PC-3 (cell line): ENCODE measurements at regions not wholly inside any gene's neighbourhood (a gene's known extent, or its start where the extent isn't known, plus 50 kb on each side); places are given as distances from the start of the nearest gene placed in this dataset.

Source experiments
- ATAC-seq: fragments of 200-7000 bp; cut with Tn5 transposase; 2 replicates; pipeline ENCODE4 v1.9.1; 2020; ENCODE audit warnings: mild to moderate bottlenecking, moderate library complexity
- BruUV-seq: library from RNA; stranded (reverse); fragments of 400-500 nt; replicated peaks from 2 replicates; lab custom pipeline; 2021; lab: Mats Ljungman, UMichigan
- CTCF ChIA-PET: fragments of 300-600 bp; sonication (Branson Sonifier 250); formaldehyde crosslinking; loops from one replicate; lab custom pipeline; 2022; ENCODE audit warnings: antibody characterized with exemption; lab: Charles Lee
- POLR2A ChIA-PET: fragments of 300-600 bp; sonication (Branson Sonifier 250); formaldehyde crosslinking; loops from one replicate; lab custom pipeline; 2022; ENCODE audit warnings: antibody characterized with exemption; ENCODE audit not compliant: unreplicated experiment; lab: Charles Lee
- DNase-seq: peaks from one replicate; pipeline ENCODE4 v3.0.0-alpha.2; 2015
- H2AFZ ChIP-seq: fragments of 300-600 bp; sonication (generic); 2 replicates; pipeline ENCODE4 v1.6.0; 2016; ENCODE audit warnings: antibody characterized with exemption, low read length
- H3F3A ChIP-seq: fragments of 300-600 bp; sonication (generic); one replicate; pipeline ENCODE4 v1.6.0; 2017; ENCODE audit warnings: antibody characterized with exemption, low read length, control low read depth, mild to moderate bottlenecking; ENCODE audit not compliant: unreplicated experiment
- H3K27ac ChIP-seq: fragments of 300-600 bp; sonication (generic); 2 replicates; pipeline ENCODE4 v1.5.1; 2016; ENCODE audit warnings: mild to moderate bottlenecking, low read length
- H3K27me3 ChIP-seq: fragments of 300-600 bp; sonication (generic); 2 replicates; pipeline ENCODE4 v1.6.1; 2016; ENCODE audit warnings: low read length, mixed read lengths
- H3K36me3 ChIP-seq: fragments of 300-600 bp; sonication (generic); 2 replicates; pipeline ENCODE4 v1.6.1; 2016; ENCODE audit warnings: low read depth, mixed run types, low read length, mixed read lengths
- H3K4me1 ChIP-seq: fragments of 300-600 bp; sonication (generic); 2 replicates; pipeline ENCODE4 v1.5.1; 2016; ENCODE audit warnings: low read length; ENCODE audit not compliant: insufficient read depth
- H3K4me2 ChIP-seq: fragments of 300-600 bp; sonication (generic); 2 replicates; pipeline ENCODE4 v1.6.0; 2016; ENCODE audit warnings: low read length
- H3K4me3 ChIP-seq: fragments of 300-600 bp; sonication (generic); 2 replicates; pipeline ENCODE4 v1.5.1; 2016; ENCODE audit warnings: mild to moderate bottlenecking, low read length, mixed read lengths
- H3K79me2 ChIP-seq: fragments of 300-600 bp; sonication (generic); 2 replicates; pipeline ENCODE4 v1.6.1; 2017; ENCODE audit warnings: low read length, mixed read lengths
- H3K9ac ChIP-seq: fragments of 300-600 bp; sonication (generic); 2 replicates; pipeline ENCODE4 v1.6.0; 2016; ENCODE audit warnings: mild to moderate bottlenecking, low read length
- H3K9me2 ChIP-seq: fragments of 300-600 bp; sonication (generic); replicated peaks from 2 replicates; pipeline ENCODE4 v1.6.1; 2016; ENCODE audit warnings: mixed run types, low read length, mixed read lengths
- H3K9me3 ChIP-seq: fragments of 300-600 bp; sonication (generic); 2 replicates; pipeline ENCODE4 v1.6.1; 2016; ENCODE audit warnings: low read length, mixed read lengths
- H4K20me1 ChIP-seq: fragments of 300-600 bp; sonication (generic); 2 replicates; pipeline ENCODE4 v1.6.1; 2016; ENCODE audit warnings: low read length, mixed read lengths
- EZH2 ChIP-seq: fragments of 300-600 bp; sonication (generic); IDR thresholded peaks from one replicate; pipeline ENCODE4 v1.6.1; 2017; ENCODE audit warnings: antibody characterized with exemption, mild to moderate bottlenecking, low read length; ENCODE audit not compliant: unreplicated experiment
- EZH2phosphoT487 ChIP-seq: fragments of 300-600 bp; sonication (generic); IDR thresholded peaks from 2 replicates; pipeline ENCODE4 v1.6.1; 2018; ENCODE audit warnings: mild to moderate bottlenecking, antibody characterized with exemption, low read length, borderline replicate concordance
- intact Hi-C: fragments of 100-400 bp; cut with micrococcal nuclease; formaldehyde crosslinking; loops from 2 replicates; pipeline ENCODE4 v1.9.0; 2023
- TF ChIP-seq, protein P1 (sequence below): fragments of 300-600 bp; sonication (generic); conservative IDR thresholded peaks from 2 replicates; pipeline ENCODE4 v1.5.1; 2017; ENCODE audit warnings: antibody characterized with exemption, low read depth, mild to moderate bottlenecking, low read length

DNA sequence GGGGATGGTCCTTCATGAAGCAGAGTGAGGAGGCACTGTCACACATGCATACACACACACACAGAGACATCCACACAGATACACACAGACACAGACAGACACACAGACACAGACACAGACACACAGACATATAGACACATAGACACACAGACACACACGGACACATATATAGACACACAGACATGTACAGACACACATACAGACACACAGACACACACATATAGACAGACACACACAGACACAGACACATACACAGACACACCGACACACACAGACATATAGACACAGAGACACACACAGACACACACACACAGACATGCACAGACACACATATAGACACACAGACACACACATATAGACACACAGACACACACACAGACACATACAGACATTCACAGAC lies 173.9 kb downstream of the URI1 start:
- Histone ChIP-seq H3K4me3 (no peak overlapping the region), H4K20me1 (no peaks in the 10 kb centered on the region), H3K27ac (no peak overlapping the region), H3K4me1 (no peaks in the 10 kb centered on the region), H3K9me3 (no peaks in the 10 kb centered on the region), H3F3A (no peaks in the 10 kb centered on the region), H3K9me2 (no peaks in the 10 kb centered on the region), H3K36me3 (no peaks in the 10 kb centered on the region), H2AFZ (no peak overlapping the region), H3K79me2 (no peaks in the 10 kb centered on the region), H3K27me3 (no peaks in the 10 kb centered on the region), H3K9ac (no peak overlapping the region), H3K4me2 (no peak overlapping the region)
- ChIA-PET POLR2A (no interaction called here), CTCF (no interaction called here)
- ATAC-seq: no peak
- intact Hi-C loops: no loop called here
- DNase-seq: no peak
- TF ChIP-seq, protein P1, sequence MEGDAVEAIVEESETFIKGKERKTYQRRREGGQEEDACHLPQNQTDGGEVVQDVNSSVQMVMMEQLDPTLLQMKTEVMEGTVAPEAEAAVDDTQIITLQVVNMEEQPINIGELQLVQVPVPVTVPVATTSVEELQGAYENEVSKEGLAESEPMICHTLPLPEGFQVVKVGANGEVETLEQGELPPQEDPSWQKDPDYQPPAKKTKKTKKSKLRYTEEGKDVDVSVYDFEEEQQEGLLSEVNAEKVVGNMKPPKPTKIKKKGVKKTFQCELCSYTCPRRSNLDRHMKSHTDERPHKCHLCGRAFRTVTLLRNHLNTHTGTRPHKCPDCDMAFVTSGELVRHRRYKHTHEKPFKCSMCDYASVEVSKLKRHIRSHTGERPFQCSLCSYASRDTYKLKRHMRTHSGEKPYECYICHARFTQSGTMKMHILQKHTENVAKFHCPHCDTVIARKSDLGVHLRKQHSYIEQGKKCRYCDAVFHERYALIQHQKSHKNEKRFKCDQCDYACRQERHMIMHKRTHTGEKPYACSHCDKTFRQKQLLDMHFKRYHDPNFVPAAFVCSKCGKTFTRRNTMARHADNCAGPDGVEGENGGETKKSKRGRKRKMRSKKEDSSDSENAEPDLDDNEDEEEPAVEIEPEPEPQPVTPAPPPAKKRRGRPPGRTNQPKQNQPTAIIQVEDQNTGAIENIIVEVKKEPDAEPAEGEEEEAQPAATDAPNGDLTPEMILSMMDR: no peak
- TF ChIP-seq EZH2phosphoT487 (no peak), EZH2 (no peak)
- no TSS peak for BruUV-seq

GRCh38 chr19:30116530-30116929 lies 174.5 kb downstream of the URI1 start:
- CTCF ChIA-PET: no interaction called here
- Histone ChIP-seq H3K9me3 (no peaks in the 10 kb centered on the region), H3K27ac (no peak overlapping the region), H3K4me3 (no peak overlapping the region), H3K4me2 (no peak overlapping the region), H3K36me3 (no peaks in the 10 kb centered on the region), H3K79me2 (no peaks in the 10 kb centered on the region), H3K27me3 (no peaks in the 10 kb centered on the region), H2AFZ (no peak overlapping the region), H4K20me1 (no peaks in the 10 kb centered on the region), H3K4me1 (no peaks in the 10 kb centered on the region), H3K9ac (no peak overlapping the region), H3F3A (no peaks in the 10 kb centered on the region), H3K9me2 (no peaks in the 10 kb centered on the region)
- TF ChIP-seq EZH2phosphoT487 (no peak), EZH2 (no peak)
- TF ChIP-seq, protein P1: no peak
- ATAC-seq: no peak
- no TSS peak for BruUV-seq
- intact Hi-C loops: no loop called here
- no peak for DNase-seq
- POLR2A ChIA-PET: no interaction called here

DNA sequence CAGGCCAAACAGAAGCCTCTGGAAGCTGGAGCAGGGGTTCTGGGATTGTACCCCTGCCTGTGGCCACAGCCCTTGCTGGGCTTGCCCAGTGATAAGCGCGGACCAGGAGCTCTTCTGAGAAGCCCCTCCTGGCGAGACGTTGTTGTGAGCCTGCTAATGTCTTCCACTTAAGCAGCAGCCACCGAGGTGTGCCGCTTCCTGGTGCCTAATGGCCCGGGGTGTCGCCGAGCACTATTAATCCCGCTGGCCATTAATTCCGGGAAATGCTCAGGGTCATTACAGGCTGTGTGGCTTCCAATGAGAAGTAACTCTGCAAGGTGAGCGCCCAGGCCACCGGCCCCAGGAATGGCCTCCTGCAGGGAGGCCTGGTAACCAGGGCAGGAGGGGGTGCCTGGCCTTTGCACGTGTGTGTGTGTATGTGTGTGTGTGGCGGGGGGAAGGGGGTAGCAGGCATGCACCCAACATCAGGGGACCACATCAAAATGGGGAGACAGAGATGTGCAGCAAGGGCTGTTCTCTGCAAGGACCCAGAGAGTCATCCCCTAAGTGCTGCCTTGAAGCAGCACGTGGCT lies 175.0 kb downstream of the URI1 start:
- TF ChIP-seq EZH2 (no peak), EZH2phosphoT487 (no peak)
- TF ChIP-seq, protein P1: no peak
- BruUV-seq: no TSS peak
- H3K9me3 ChIP-seq: no peaks in the 10 kb centered on the region
- ChIA-PET POLR2A (no interaction called here), CTCF (no interaction called here)
- H3K4me2 ChIP-seq: no peak overlapping the region
- H3K79me2 ChIP-seq: no peaks in the 10 kb centered on the region
- no peaks in the 10 kb centered on the region for H3K36me3 ChIP-seq
- no peak overlapping the region for H3K27ac ChIP-seq
- intact Hi-C loops: no loop called here
- H2AFZ ChIP-seq: no peak overlapping the region
- ATAC-seq: no peak
- H3K9me2 ChIP-seq: no peaks in the 10 kb centered on the region
- H3K9ac ChIP-seq: no peak overlapping the region
- no peak overlapping the region for H3K4me3 ChIP-seq
- H4K20me1 ChIP-seq: no peaks in the 10 kb centered on the region
- no peak for DNase-seq
- H3K4me1 ChIP-seq: no peaks in the 10 kb centered on the region
- no peaks in the 10 kb centered on the region for H3F3A ChIP-seq
- no peaks in the 10 kb centered on the region for H3K27me3 ChIP-seq
